Keratinocyte (primary cell): ENCODE measurements at regions not wholly inside any gene's neighbourhood (a gene's known extent, or its start where the extent isn't known, plus 50 kb on each side); places are given as distances from the start of the nearest gene placed in this dataset.

Source experiments
- DNase-seq: peaks from one replicate; pipeline ENCODE4 v3.0.0-alpha.2; 2011; ENCODE audit warnings: low read depth, missing footprints, low spot score
- FAIRE-seq: peaks from 2 replicates; lab custom pipeline; 2011; peaks lifted over from hg19 to GRCh38; lab: Jason Lieb, UNC
- H2AFZ ChIP-seq: 2 replicates; pipeline ENCODE4 v1.6.0; 2012; ENCODE audit warnings: low read length, control low read depth, inconsistent platforms; ENCODE audit not compliant: control insufficient read depth
- H3K27ac ChIP-seq: 2 replicates; pipeline ENCODE4 v1.5.1; 2011; ENCODE audit warnings: low read length; ENCODE audit not compliant: control insufficient read depth, insufficient read depth
- H3K27me3 ChIP-seq: 3 replicates; pipeline ENCODE4 v1.6.0; 2011; ENCODE audit warnings: low read length; ENCODE audit not compliant: control insufficient read depth, insufficient read depth; ENCODE audit errors: extremely low read depth
- H3K36me3 ChIP-seq, 2 experiments: 2 replicates in 1 of 2; 3 replicates in 1 of 2; pipeline ENCODE4 v1.5.1; 2011; ENCODE audit warnings: low read length in 2 of 2, mild to moderate bottlenecking in 1 of 2; ENCODE audit not compliant: control insufficient read depth in 2 of 2, insufficient read depth in 2 of 2; ENCODE audit errors: extremely low read depth in 1 of 2
- H3K4me1 ChIP-seq: 3 replicates; pipeline ENCODE4 v1.5.1; 2011; ENCODE audit warnings: low read length; ENCODE audit not compliant: control insufficient read depth, insufficient read depth; ENCODE audit errors: extremely low read depth
- H3K4me2 ChIP-seq: 3 replicates; pipeline ENCODE4 v1.6.0; 2011; ENCODE audit warnings: low read depth, low read length; ENCODE audit not compliant: control insufficient read depth, insufficient read depth; ENCODE audit errors: extremely low read depth
- H3K4me3 ChIP-seq, 3 experiments: fragments of 200-600 bp in 1 of 3; sonication (generic) in 1 of 3; 2 replicates in 2 of 3; 3 replicates in 1 of 3; pipeline ENCODE4 v1.5.1; 2011 to 2016; ENCODE audit warnings: low read length in 3 of 3, mild to moderate bottlenecking in 3 of 3, control low read depth in 2 of 3, inconsistent platforms in 1 of 3, low read depth in 1 of 3, mixed read lengths in 1 of 3, mixed run types in 1 of 3, moderate library complexity in 1 of 3; ENCODE audit not compliant: control insufficient read depth in 2 of 3, insufficient read depth in 2 of 3; ENCODE audit errors: extremely low read depth in 1 of 3
- H3K79me2 ChIP-seq: 2 replicates; pipeline ENCODE4 v1.6.0; 2012; ENCODE audit warnings: low read length; ENCODE audit not compliant: control insufficient read depth, insufficient read depth
- H3K9ac ChIP-seq: 3 replicates; pipeline ENCODE4 v1.6.0; 2011; ENCODE audit warnings: low read length; ENCODE audit not compliant: control insufficient read depth, insufficient read depth; ENCODE audit errors: extremely low read depth
- H3K9me1 ChIP-seq: 3 replicates; pipeline ENCODE4 v1.6.0; 2011; ENCODE audit warnings: low read length; ENCODE audit not compliant: control insufficient read depth, insufficient read depth; ENCODE audit errors: extremely low read depth
- H3K9me3 ChIP-seq: 2 replicates; pipeline ENCODE4 v1.5.1; 2012; ENCODE audit warnings: low read depth, low read length; ENCODE audit not compliant: control insufficient read depth
- H4K20me1 ChIP-seq: 3 replicates; pipeline ENCODE4 v1.6.0; 2011; ENCODE audit warnings: low read length; ENCODE audit not compliant: control insufficient read depth, insufficient read depth; ENCODE audit errors: extremely low read depth
- CTCF ChIP-seq, 3 experiments: IDR thresholded peaks in 1 of 3; conservative IDR thresholded peaks in 1 of 3; optimal IDR thresholded peaks in 1 of 3; 2 replicates in 2 of 3; 3 replicates in 1 of 3; pipeline versions ENCODE3 to v1.5.1; 2011; ENCODE audit warnings: low read length in 3 of 3, mild to moderate bottlenecking in 3 of 3, moderate library complexity in 2 of 3, control low read depth in 1 of 3, inconsistent platforms in 1 of 3; ENCODE audit not compliant: insufficient read depth in 2 of 3; ENCODE audit errors: extremely low read depth in 1 of 3
- EZH2 ChIP-seq: IDR thresholded peaks from one replicate; pipeline ENCODE4 v1.6.1; 2012; ENCODE audit warnings: inconsistent platforms, mild to moderate bottlenecking, low read length, moderate library complexity
- dilution Hi-C: fragments of 300-500 bp; cut with MboI; formaldehyde crosslinking; loops from one replicate; pipeline ENCODE4 v1.7.0; 2020; ENCODE audit warnings: low sequenced_read_pairs; ENCODE audit not compliant: extremely low pct_ligation_motif_present

- no peak for DNase-seq
- H3K4me2 ChIP-seq: no peak overlapping the region
- no peak overlapping the region for H3K9ac ChIP-seq
- H4K20me1 ChIP-seq: no peaks in the 10 kb centered on the region
- H3K36me3 ChIP-seq: no peaks in the 10 kb centered on the region
- no peak overlapping the region for H2AFZ ChIP-seq
- H3K27ac ChIP-seq: no peak overlapping the region
- H3K4me3 ChIP-seq: no peak overlapping the region
- H3K27me3 ChIP-seq: no peaks in the 10 kb centered on the region
- no peaks in the 10 kb centered on the region for H3K9me1 ChIP-seq
- H3K79me2 ChIP-seq: no peaks in the 10 kb centered on the region
- dilution Hi-C loops: no loop called here
- no peaks in the 10 kb centered on the region for H3K4me1 ChIP-seq
- FAIRE-seq: peak; percentile 46
- TF ChIP-seq EZH2 (no peak), CTCF (optimal IDR thresholded peaks at IDR 0.05 in 1 of 3, IDR thresholded peaks at IDR 0.05 in 1 of 3, conservative IDR thresholded peaks at IDR 0.05 in 1 of 3; ENCODE audit: extremely low read depth in 1 of 3, insufficient read depth in 2 of 3, low read length in 3 of 3) (no peak)
- no peaks in the 10 kb centered on the region for H3K9me3 ChIP-seq
These were observed 103.4 kb upstream of the ESRRG start for GRCh38 chr1:216826646-216827045.

GRCh38 chr1:216826214-216826613, 103.0 kb upstream of the ESRRG start:
- dilution Hi-C loops: no loop called here
- Histone ChIP-seq H3K4me2 (no peak overlapping the region), H3K27me3 (no peaks in the 10 kb centered on the region), H3K9me1 (no peaks in the 10 kb centered on the region), H3K9me3 (no peaks in the 10 kb centered on the region), H3K36me3 (no peaks in the 10 kb centered on the region), H3K27ac (no peak overlapping the region), H3K4me1 (no peaks in the 10 kb centered on the region), H3K79me2 (no peaks in the 10 kb centered on the region), H2AFZ (no peak overlapping the region), H3K9ac (no peak overlapping the region), H4K20me1 (no peaks in the 10 kb centered on the region), H3K4me3 (no peak overlapping the region)
- no peak for DNase-seq
- no peak for FAIRE-seq
- TF ChIP-seq CTCF (optimal IDR thresholded peaks at IDR 0.05 in 1 of 3, IDR thresholded peaks at IDR 0.05 in 1 of 3, conservative IDR thresholded peaks at IDR 0.05 in 1 of 3; ENCODE audit: extremely low read depth in 1 of 3, insufficient read depth in 2 of 3, low read length in 3 of 3) (no peak), EZH2 (no peak)
